M059J (cell line): ENCODE measurements at regions not wholly inside any gene's neighbourhood (a gene's known extent, or its start where the extent isn't known, plus 50 kb on each side); places are given as distances from the start of the nearest gene placed in this dataset.

ENCODE experiments used
- DNase-seq: peaks from one replicate; pipeline ENCODE4 v3.0.0-alpha.2; 2012; ENCODE audit warnings: low read depth

DNA sequence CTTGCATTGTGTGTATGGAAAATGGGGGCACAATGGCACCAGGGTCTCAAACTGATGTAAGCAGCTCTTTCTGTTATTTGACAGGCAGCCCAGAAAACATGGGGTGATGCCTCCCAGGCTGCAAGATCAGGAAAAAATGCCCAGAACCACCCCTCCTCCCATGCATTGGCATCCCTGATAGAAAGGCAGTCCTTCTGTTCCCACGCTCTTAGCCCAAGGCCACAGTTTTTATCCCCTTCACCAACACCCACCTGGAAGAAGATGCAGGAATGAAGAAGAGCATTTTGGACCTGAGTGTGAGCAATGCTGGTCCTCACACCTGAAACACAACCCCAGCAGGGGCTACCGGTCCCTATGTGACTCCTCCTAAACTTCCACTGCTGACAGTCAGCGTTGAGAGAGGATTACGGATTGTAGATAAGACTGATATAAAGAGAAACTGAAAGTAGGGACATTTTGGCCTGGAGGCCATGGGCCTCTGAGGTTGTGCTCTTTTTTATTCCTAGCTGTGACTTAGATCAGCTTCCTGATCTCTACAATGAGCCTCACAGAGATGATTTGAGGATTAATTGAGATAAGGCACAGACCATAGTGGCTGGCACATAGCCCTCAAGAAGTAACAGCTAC, 386.0 kb upstream of the ATP5MC3 start:
- DNase-seq: peak; percentile 59

DNA sequence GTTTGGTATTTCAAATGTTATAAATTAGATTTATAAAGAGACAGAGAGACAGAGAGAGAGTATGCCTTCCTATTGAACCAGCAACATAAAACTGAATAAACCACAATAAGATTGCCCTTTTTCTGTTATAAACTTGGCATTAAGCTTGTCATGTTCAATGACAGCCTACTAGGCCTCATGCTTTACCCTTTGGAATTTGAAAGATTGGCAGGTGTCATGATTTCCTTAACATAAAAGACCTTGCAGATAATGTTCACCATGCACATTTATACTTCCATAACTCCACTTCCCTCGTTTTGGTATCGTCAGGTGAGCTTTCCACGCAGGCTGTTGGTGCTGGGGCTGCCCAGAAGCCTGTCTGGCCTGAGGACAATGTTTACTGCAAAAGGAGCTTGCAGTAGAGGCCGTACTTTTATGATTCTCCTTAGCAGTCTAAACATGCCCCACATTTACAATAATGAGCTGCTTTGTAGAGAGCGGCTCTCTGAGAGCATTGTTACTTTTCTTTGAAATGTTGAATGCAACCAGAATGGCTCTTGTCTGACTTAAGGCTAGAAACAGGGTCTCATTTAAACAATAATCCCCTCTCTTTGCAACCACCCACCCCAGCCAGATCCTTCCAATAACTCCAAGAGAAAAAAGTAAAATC, 379.1 kb upstream of the ATP5MC3 start:
- no peak for DNase-seq

DNA sequence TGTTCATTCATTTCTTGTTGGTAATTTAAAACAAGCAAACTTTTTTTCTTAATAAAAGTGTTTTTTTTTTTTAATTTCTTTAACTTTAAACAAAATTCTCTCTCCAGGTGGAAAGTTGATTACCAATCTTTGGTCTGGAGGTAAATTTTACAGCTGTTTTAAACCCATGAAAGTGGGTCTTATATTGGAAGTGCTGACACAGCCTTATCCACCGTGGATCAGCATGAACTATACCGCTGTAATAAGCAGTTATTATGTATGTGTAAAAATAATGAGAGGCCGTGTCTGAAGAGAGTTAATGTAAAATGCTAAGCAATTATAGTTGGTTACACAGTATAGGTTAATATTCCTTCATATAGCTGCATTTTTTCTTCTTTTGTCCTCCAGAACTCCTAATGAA, 378.1 kb upstream of the ATP5MC3 start:
- DNase-seq: no peak

DNA sequence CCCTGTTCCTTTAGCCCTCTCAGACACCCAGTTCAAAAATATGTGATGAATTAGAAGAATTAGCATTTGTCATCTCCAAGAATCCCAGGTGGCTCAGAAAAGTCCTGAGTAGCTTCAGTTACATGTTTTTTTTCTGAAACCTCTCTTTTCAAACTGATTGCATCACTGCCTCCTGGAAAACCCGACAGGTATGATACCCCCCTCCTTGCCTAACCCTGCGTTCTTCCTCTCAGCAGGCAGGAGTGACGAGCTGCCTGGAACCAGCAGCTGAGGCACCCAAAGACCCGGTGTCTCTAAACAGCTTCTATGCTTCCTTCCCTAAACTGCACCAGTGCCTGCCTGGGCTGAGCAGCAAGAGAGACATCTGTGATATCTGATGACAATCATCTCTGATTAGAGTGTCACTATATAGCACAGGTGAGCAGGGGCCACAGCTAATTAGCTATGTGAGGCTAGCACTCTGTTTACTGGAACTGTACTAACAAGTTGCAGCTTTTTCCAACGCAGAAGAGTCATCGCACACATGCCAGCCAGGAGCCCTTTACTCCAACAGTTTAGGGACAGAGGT, 376.4 kb upstream of the ATP5MC3 start:
- no peak for DNase-seq

DNA sequence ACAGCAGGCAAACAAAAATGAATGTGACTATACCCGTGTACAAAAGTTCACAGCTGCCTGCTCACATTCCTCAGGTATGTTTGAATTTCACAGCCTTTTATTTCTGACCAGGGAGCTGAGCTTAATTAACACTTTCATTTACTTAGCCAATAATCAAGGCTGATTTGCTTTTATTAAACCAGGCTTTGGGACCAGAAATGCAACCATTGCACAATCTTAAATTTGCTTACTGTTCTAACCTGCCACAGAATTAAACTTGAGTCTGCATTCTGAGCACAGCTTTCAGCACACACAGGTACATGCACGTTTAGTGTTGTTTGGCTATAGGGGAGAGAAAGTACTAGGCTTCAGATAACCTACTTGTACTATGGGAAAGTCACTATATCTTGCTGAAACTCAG, 372.4 kb upstream of the ATP5MC3 start:
- DNase-seq: no peak

DNA sequence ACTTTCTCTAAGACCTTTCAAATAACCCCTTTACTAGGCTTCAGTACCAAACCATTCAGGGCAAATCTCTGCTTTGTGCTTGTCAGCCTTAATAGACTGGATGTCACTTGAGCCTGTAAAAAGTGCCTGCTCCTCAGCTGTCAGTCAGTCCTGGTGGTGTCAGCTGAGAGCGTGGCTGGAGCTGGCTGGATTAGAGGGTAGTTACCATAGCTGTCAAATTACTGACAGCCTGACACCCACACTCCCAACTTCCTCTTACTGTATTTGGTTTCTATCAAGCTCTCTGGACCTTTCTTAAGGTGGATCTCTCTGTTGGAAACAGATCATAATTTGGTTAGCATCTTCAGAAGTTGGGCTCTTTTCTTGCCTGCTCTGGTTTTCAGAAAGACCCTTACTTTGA, 371.4 kb upstream of the ATP5MC3 start:
- DNase-seq: no peak

DNA sequence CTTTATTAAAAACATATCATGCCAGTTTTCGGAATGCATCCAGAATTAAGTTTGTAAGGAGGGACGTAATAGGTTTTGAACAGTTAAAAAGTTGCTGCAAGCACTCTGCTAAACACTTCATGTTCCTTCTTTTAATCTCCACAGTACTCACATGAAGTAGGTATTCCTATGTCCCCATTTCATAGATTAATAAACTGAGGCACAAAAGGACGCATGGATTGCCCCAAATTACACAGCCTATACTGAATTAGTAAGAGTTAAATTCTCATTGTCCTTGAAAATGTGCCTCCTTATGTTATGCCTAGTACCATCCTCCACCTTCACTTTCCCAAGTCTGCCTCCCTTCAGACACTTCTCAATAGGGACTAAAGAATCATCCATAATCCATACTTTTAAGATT, 358.9 kb upstream of the ATP5MC3 start:
- no peak for DNase-seq

DNA sequence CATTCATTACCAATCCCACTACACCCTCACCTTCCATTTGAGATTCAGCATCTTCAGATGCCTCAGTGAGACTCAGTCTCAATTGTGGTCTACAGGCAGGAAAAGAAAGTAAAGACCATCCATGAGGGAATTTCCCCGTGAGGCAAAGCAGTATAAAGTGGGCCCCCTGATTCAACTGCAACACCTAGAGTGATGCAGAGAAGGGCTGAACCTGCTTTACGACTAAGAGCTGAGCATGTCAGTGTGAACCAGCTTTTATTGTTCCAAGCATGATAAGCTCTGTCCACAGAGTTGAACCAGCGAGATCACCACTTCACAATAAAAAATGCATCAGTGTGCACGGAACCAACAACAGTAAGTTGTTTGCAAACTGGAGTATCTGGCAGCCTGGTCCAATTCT, 357.6 kb upstream of the ATP5MC3 start:
- no peak for DNase-seq

DNA sequence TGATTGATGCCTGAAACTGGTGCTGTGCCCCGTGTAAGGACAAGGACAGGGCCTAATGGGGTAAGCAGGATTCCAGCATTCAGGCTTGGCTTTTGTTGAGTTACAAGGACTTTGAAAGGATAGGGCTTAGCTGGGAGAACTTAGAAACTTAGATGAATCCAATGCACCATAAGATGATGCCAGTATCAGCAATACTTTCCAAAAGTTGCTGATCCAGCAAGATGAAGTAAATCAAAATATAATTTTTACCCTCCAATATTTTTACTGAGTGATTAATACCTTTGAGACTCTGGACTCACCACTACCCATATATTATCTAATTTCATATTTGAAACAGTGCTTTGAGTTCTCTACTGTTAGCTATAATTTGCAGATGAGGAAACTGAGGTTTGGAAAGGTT, 354.5 kb upstream of the ATP5MC3 start:
- DNase-seq: no peak

DNA sequence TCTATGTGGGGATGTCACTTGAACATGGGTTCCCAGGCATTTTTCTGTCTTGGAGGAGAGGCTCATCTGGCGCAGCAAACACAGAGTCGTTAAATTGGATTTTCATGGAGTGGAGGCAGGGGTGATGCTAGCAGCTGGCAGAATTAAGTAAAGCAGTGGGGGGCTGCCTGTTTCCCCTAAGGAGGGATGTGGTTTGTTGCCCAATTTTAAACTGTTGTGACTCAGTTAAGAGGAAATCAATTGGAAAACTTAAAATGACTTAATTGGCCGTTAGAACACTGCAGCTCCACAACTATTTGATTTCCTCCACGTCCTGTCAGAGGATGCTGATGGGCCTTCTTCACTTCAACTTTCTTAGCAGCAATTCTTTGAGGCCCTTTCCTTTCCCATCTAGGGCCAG, 354.1 kb upstream of the ATP5MC3 start:
- no peak for DNase-seq

DNA sequence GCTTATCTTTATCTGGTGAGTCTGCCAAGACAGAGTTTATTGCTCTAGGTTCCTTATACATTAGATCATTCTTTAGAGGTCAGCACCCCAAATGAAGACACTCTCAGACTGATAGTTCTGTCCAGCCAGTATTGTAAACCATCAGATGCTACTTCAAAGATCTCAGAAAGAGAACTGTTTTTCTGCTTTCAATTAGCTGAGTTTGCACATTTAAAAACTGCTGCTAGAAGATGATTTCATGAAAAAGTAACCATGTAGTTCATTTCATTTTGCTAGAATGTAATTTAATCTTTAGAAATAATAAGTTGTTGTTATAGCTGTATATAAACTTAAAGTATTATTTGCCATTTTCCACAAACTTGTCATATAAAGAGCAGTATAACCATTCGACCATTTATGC, 344.5 kb upstream of the ATP5MC3 start:
- no peak for DNase-seq

DNA sequence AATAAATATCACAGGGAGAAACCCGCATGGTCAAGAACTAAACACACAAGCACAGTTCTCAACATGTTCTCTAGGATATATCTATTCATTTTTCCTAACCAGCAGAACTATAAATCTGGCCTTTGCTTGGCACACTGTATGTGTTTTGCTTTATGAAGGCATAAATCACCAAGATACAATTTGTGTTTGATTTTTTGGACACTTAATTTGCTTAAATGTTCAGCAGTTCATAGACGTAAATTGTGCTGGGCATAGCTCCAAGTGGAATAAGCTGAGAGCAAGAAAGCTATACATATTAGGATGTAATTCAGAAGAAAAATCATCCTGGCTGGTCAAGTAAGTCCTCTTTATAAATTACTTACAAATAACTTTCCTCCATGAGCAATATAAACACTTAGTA, 341.5 kb upstream of the ATP5MC3 start:
- DNase-seq: no peak

DNA sequence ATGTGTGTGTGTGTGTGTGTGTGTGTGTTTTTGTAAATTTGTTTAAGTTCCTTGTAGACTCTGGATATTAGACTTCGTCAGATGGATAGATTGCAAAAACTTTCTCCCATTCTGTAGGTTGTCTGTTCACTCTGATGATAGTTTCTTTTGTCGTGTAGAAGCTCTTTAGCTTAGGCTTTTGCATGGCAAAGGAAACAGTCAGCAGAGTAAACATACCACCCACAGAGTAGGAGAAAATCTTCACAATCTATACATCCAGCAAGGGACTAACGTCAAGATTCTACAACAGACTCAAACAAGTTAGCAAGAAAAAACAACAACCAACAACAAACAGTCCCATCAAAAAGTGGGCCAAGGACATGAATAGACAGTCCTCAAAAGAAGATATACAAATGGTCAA, 336.7 kb upstream of the ATP5MC3 start:
- no peak for DNase-seq

DNA sequence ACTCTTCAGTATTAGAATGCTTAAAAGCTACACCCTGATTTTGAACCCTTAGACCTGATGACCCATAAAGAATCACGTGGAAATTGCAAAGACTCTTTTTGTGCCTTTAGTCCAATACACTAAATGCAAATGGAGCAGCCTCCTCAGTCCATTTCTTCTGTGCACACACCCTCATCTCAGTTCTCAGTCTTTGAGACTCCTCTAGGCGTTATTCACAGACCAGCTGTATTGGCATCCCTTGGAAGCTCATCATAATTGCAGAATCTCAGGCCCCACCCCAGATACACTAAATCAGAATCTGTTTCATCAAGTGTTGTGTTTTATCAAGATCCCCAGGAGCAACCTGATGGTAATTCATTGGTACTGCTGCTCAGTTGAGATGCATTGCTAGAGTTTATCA, 335.0 kb upstream of the ATP5MC3 start:
- no peak for DNase-seq

DNA sequence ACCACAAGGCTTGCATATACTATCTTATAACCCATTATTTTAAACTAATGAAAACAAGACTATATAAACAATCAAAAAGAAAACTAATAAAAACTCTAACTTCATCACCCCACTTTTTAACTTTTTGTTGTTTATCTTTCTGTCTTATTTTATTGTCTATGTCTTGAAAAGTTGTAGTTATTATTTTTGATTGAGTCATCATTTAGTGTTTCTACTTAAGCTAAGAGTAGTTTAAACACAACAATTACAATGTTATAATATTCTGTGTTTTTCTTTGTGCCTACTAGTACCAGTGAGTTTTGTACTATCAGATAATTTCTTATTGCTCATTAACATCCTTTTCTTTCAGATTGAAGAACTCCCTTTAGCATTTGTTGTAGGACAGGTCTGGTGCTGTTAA, 318.7 kb upstream of the ATP5MC3 start:
- DNase-seq: no peak

DNA sequence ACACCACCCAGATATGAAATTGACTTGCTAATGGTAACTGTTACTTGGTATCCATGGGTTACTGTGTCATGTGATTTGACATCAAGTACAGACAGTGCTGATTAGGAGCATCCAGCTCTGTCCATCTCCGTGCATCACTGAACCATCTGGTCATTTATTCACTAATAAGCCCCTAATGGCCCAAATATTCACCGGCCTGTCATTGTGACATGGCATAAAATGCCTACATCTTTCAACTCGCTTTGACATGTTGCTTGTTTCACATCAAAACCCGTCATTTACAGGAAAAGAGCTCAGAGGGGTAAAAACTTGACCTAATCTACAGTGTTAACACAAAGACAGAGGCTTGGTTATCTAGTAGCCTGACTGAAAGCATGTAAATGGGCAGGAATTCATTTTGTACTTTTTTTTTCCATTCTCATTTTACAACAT, 308.9 kb upstream of the ATP5MC3 start:
- DNase-seq: no peak

DNA sequence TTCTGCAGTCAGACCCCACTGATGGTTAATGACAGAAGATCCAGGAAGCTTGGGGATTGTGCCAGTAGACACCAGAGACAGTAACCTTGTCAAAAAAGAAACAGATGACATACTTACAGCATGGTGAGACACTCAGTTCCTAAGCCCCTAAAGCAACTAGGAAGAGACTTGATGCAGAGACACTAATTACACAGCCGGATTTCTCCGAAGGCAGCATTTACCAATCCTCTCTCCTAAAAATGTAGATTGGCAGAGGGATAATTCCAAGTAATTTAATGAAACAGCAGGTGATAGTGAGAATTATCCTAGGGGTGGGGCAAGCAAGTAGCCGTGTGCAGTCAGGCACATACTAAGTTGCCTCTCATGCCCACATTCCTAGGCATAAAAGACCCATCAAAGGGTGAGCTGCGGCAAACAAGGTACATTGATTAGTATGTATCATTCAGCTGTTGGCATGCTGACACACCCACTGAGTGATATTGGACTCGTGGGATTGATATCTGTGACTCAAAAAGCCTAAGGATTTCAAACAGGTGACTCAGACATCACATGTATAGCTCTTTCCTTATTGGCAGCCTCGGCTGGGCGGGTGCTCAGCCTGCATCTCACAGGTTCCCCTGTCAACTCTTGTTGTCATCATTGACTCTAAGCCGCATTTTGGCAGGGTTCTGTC, 296.7 kb upstream of the ATP5MC3 start:
- peak; percentile 2 for DNase-seq

DNA sequence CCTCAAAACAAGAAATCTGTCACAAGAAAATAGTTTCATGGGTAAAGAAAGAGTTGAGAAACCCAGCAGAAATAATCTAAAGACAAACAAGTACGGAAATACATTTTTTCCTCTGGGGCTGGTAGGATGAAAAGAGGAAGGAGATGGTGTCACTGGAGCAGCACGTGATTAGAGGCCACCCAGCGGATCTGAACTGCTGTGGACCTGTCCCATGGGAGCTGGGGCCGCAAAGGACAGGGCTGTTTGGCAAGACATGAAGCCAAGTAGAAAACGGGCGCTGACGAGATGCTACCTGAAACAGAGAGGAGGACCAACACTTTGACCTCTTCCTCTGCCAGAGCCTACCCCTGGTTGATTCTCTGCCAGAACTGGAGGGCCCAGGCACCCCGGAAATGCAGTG, 295.4 kb upstream of the ATP5MC3 start:
- DNase-seq: no peak

DNA sequence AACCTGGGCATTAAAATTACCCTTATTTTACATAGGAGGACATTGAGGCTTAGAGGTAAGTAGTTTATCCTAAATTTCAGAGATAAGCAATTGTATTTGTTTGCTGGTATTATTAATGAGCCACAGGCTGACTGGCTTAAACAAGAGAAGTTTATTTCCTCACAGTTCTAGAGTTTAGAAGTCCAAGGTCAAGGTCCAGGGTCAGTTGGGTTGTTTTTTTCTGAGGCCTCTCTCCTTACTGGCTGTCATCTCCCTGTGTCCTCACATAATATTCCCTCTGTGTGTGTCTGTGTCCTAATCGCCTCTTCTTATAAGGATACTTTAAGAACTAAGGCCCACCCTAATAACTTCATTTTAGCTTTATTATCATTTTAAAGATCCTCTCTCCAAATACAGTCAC, 294.9 kb upstream of the ATP5MC3 start:
- DNase-seq: no peak

DNA sequence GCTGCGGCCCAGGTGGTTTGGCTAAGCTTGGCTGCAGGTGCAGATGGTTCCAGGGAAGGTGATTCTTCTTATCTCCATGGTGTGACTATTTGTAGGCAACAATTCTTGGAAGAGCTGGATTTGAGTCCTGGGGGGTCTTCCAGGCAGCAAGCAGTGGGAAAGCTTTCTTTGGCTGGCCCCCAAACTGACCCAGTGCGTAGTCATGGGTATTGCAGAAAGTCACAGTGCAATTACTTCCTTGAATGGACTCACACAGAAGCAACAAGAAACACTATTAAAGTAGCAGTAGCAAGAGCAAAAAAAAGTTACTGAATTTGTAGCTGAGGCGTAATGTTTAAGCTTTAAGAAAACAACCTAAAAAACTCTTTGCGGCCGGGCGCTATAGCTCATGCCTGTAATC, 293.6 kb upstream of the ATP5MC3 start:
- DNase-seq: no peak

DNA sequence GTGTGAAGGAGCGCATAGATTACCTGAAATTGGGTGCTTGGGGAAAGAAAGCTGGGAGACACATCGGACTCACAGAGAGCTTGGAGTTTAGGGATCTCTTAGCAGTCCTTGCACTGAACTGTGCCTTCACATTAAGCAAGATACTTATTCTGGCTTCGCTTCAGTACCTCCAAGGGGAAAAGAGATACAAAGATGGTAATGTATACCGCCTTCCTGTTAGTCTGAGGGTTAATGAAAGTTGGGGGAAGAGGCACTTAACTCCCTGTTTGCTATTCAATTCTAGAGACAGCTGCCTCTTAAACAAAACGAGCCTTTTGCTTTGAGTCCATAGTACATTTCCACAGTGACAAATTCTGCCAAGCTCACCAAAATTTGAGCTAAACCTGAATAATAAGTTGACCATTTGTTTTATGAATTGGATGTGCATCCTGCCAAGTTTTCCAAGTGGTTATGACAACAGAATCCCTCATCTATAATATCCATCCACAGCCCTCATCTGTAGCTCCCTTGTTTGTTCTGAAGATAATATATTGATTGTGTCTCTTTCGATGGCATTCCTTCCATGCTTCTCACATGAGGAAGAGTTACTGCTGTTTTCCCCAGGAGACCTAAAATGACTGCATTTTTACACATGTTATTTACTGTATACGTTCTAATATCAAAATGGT, 287.1 kb upstream of the ATP5MC3 start:
- no peak for DNase-seq

DNA sequence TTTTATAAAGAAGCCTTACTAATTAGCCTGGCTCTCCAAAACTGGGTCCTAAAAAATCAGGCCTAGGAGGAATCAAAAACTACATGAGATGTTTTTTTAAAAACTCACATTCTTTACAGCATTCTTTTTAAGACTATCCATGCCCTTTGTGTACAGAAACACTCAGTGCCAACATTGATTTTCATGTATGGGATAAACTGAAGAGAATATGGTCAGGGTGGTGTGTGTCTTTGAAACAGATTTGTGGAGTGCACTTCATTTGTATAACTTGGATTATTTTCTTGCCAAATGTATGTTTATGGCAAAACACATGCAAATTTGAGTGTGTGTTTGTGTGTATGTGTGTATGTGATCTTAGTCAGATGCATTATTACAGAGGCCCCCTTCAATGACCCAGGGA, 283.6 kb upstream of the ATP5MC3 start:
- DNase-seq: no peak

DNA sequence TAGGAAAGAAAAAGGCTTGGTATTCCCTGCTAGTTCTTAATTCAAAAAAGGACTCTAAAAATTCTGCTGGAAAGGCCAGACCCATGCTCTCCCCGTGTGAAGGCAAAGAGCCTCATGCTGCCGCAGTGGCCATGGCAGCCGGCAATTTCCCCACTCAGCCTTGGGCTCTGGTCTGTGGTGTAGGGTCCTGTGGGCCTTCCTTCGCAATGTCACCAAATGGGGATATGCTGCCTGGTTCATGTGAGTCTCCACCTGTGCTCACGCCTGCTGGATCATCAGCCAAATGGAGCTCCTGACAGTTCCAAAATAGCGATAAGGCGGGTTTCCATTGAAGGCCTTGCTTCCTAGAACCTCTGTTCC, 282.8 kb upstream of the ATP5MC3 start:
- DNase-seq: no peak
